GM04503 (cell line): ENCODE measurements at regions not wholly inside any gene's neighbourhood (a gene's known extent, or its start where the extent isn't known, plus 50 kb on each side); places are given as distances from the start of the nearest gene placed in this dataset.

Experiments
- DNase-seq: peaks from one replicate; pipeline ENCODE4 v3.0.0-alpha.2; 2012; ENCODE audit warnings: low read depth

DNA sequence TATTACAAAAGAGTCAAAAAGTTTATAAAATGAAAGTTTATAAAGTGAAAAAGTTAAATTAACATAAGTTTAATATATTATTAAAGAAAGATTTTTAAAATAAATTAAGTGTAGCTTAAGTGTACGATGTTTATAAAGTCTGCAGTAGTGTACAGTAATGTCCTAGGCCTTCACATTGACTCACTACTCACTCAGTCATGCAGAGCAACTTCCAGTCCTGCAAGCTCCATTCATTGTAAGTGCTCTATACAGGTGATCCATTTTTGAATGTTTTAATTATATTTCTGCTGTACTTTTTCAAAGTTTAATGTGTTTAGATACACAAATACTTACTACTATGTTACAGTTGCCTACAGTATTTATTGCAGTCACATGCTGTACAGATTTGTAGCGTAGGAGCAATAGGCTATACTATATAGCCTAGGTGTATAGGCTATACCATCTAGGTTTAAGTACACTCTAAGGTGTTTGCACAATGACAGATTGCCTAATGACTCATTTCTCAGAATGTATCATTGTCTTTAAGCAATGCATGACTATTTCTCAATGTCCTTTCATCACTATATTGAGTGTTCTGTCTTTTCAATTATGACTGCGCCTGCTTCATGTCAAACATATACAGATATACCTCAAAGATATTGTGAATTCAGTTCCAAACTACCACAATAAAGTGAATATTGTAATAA is 1110.3 kb upstream of the MAP3K7 start:
- no peak for DNase-seq

DNA sequence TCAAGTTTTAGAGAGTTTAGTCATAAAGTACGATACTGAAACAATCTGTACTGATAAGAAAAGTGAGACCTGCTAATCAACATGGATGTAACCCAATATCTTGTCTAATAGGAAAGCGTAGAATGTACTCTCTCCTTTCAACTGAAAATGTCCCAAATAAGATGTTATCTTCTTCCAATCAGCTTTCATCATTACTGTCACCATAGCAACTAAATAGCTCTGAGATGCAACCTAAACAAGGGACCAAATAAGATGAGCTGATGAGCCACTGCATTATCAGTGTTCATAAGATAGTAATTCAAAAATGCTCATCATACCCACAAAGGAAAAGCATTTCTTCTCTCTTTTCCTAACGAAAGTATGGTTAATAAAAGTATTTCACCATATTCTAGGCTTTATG is 1108.3 kb upstream of the MAP3K7 start:
- DNase-seq = no peak

DNA sequence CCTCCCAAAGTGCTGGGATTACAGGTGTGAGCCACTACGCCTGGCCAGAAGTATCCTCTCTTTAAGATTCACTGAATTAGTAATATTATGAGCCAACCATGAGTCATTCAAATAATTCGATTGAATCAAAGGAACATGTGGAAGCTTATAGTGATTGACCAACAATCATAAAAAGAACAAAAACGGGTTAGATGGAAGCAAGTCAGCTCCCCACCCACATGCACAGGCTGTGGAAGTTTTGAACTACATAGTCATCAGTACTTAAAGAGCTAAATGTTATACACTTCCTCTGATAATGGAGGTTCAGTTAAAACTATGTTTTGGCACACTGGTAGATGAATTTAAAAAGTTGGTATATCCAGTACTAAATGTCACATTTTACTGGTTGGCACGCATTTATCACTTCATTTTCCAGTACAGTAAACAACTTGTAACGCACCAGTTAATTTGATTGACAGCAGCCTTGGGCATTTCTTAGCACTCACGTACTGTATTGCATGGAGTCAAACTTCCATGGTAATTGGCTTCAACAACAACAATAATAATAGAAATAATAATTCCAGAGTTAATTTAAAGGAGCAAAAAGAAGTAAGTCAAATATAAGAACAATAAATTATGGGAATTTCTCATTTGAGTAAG is 1107.3 kb upstream of the MAP3K7 start:
- no peak for DNase-seq

DNA sequence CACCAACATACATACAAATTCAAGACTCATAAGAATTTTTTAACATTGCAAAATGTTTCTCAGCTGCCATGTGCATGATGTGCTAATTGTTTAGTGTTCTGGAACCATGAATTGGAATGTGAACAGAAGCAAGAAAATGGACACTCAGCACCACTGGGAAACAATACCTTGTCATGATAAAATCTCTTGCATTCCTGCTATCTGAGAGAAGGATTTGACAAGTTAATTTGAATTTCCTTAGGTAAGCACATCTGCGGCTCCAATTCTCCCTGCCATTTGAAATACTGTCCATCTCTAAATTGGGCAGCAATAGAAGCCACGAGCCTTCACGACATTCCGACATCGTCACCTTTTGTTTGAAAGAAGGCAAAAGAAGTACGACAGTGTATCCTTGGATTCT is 1104.6 kb upstream of the MAP3K7 start:
- DNase-seq = no peak

DNA sequence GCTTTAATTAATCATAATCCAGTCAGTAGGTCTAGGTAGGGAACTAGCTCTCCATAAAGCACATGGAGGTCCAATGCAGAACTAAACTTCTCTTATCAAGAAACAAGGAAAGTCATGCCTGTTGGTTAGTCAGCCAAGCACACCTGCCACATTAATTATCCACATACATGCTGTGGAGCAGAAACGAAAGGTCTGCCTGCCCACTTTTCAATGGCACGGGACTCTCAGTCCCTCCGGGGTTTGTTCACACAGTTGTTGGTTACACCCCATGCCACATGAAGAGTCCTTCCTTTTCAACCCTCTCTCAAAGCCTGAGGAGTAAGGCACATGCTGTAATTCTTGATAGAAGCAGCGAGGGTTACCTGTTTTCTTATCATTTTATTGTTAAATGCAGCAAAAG is 1096.4 kb upstream of the MAP3K7 start:
- DNase-seq = no peak

DNA sequence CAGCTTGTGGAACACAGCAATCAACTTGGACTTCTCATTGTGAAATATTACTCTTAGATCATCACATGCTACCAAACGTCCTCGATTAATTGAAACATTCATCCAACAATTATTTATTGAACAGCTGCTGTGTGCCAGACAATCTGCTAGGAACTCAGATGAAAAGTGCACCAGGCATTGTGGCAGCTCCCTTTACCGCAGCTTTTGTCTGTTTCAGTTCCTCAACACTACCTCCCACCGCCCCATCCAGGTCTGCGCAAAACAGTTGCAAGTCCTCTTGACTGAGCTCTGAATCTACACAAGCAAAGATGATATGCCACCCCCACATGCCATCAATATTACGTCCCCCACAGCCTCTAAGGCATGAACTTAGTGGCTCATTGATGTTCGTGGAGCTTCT is 1094.4 kb upstream of the MAP3K7 start:
- DNase-seq = no peak

DNA sequence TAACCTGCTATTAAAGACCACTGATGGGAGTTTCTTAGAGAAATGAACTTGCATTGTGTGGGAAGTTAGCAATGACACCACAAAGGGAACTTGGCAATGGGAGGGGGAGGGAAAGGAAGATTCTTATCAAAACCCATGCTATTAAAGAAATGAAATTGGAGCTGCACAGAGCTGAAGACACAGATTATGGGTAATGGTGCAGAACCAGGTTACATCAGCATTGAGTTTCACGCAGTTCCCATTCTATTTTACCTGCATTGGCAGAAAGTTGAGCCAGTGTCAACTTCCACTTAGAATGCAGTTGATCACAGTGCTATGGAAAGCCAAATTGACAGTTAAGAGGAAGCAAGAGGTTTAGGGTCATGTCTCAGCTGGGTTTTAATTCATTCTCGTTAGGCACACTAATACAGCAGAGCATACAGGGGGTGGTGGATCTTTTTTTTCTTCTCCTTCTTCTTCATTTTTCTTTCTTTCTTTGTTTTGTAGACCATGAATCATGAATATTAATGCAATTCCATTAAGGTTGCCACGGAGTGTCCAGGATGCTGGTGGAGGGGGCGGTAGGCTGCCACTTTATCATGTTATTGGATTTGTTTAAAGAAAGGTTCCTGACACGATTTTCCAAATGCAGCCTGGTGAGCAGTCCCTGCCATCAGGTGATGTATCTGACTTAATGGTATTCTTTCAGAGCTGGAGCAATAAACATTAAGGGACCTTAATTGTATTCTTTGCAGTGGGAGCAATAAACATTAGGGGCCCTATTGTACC is 1092.0 kb upstream of the MAP3K7 start:
- DNase-seq = no peak

DNA sequence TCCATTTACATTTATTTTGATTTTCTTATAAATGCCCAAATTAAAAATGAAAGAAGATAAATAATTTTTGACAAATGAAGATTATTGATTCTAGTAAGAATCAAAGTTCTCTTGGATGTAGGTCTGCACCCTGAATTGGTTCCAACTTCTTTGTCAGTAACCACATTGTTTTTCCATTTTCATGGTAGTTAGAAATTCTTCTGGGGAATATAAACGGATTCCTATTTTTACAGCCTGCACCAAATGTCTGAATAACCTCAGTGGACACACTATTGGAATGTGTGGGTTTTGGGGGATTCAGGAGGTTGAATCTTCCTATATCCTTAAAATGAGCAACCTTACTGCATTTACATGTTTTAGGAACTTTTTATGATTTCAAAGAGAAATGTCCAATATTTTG is 1085.3 kb upstream of the MAP3K7 start:
- DNase-seq = no peak

DNA sequence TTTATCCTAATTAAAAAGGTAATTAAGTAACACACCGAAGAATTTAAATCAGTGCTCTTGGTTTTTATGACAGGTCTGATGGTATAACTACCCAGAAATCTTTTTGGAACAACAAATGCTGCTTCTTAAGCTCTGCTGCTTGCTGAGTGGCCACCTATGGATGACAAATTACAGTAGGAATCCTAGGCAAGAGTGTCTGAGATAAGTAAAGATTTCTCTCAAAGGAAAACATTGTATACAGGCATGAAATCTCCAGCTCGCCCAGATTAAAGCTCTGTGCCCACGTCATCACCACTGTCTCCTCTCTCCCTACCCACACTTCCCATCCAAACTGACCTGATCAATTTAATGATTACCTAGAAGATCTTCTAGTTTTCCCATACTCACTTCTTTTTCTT is 1083.0 kb upstream of the MAP3K7 start:
- DNase-seq = no peak

DNA sequence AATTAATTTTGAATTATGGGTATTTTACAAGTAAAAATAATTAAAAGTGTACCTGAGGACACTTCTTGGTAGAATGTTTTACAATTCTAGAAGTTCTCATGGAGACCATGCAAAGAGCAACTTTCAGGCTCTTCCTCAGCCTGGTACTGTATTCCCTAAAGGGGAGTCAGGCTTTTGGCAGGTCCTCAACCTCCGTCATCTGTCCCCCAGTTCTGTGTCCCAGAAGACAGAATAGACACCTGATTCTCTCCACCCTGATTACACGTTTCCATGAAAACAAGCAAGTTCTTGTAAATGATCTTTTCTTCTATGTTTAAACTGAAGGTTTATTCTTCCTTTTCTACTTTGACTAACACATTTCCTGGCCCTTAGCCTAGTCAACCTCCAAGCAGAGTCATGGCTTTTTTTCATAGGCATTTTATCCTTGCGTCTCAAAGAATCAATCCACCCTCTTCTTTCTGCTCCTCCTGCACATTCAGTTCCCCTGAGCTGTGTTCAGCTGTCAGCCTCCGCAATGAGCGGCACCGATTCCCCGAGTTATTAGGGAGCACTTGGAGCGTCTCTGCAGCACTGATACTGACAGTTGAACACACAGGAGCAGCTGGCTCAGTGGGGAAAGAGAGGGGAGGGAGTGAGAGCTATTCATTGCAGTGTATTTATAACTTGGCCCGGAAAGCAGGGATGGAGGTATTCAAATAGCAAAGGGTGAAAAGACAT is 1082.4 kb upstream of the MAP3K7 start:
- no peak for DNase-seq

DNA sequence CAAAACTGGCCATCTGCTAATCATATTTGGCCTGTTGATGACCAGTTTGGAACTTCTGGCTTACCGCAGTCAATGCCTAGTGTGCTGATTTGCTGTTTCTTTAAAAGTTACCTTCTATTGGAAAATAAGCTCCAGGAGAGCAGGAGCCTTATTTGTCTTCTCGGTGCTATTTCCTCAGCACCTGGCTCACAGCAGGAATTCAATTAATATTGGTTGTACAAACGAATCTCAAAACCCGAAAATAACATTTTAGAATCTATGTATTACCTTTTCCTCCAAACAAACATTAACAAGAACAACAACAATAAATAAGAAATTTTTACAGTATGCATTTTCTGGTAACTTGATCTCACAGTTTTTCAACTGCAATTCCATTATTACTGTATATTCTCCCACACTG is 1080.7 kb upstream of the MAP3K7 start:
- no peak for DNase-seq

DNA sequence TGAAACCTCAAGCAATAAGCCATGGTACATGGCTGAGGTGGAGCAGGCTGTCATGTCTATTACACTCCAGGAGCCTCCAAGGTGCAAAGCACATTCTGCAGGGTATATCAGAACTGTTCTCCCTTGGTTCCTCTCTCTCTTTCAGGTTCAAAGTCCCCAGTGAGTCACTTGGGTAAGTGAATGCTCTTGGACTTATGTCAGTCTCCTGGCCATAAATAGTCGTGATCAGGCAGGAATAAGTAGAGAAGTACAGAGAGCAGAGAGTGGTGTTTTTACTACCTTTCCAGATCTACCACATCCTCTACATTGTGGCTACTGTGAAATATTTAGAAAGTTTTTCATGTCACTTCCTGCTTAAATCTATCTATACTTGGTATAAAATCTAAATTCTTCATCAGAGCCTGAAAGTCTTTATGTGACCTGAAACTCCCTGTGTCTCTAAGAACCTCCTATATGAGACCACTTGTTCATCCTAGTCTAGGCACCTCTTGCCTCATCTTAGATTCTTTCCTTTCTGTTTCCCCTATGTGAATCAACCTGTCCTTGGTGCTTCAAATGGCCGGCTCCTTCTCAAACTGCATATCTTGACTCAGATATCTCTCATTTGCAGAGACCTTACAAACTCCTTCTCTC is 1077.6 kb upstream of the MAP3K7 start:
- DNase-seq = no peak

DNA sequence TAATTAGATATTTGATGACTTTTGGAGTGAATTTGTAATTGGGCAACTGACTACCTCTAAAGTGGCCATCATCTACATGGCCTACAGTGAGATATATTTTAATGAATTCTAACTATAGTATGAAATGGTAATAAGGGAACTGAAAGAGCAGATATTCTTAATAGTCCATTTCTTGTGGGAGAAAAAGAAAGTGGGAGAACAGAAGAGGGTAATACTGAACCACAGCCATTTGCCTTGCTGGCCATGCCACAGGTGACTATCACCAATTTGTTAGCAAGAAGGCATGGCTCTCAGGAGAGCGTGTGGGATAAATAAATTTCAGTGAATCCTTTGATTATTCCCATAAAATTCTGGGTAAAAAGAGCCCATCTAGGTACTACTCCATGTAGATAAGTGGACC is 1074.0 kb upstream of the MAP3K7 start:
- no peak for DNase-seq

DNA sequence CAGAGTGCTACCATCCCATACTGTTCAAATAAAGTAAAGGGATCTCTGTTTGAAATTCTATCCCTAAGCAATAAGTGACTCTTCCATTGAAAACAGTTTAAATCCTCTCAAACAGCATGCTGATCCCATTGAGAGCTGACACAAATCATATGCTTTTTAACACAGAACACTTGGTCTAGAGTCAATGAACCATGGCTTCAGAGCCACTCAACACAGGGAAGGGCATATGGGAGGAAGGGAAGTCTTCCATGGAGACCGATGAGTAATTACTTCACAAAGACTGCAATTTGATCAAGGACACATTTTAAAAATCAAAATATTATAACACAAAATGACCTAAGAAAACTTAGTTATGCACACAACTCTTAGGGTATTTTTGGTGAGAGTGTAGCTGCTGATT is 1073.0 kb upstream of the MAP3K7 start:
- no peak for DNase-seq

DNA sequence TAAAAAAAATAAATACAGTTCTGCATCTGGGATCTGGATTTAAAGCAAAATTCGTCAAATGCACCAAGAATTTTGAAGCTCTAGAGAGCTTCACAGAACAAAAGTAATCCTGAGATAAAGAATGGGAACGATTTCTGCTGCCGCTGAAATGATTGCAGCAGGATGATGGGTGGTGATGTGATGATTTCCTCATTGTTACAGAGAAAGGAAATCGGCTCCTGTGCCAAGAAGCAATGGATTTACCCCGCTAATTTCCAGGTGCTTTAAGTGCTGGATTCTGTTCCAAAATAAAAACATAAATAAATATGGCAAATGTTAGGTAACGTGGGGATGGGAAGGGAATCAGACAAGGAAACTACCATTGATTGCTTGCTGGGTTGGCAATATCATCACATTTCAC is 1067.9 kb upstream of the MAP3K7 start:
- no peak for DNase-seq

DNA sequence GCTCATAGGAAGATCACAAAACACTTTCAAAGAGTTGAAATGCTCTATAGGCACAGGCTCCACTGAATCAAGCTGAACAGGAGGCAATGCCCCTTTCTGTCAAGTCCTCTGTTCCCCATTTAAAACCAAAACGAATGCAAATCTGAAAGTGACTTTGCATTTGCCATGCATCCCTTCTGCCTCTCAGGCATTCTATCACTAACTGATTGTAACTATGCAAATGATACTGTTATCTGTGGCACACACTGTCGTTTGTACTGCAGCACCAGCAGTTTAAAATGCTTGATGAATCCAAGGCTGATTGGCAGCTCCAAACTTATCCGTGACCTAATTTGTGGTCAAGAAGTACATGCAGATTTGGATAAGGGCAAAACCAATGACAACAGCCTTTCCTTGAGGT is 1067.5 kb upstream of the MAP3K7 start:
- DNase-seq = no peak

DNA sequence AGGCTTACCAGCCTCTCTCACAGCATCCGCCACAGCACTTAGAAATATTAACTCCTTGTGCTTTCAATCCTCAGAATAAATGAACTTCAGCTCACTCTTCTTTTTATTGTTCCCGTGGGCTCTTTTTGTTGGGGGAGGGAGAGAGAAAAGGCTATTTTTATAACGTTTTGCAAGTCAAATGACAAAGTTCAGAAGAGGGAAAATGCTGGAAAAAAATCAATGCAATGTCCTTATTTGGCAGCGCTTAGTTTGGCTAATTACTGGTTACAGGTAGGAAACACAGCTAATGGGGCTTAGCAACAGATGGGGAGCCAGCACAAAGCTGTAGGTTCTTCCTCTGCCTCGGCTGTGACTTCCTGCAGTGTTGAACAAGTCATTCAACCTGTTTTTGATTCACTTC is 1067.0 kb upstream of the MAP3K7 start:
- DNase-seq = no peak

DNA sequence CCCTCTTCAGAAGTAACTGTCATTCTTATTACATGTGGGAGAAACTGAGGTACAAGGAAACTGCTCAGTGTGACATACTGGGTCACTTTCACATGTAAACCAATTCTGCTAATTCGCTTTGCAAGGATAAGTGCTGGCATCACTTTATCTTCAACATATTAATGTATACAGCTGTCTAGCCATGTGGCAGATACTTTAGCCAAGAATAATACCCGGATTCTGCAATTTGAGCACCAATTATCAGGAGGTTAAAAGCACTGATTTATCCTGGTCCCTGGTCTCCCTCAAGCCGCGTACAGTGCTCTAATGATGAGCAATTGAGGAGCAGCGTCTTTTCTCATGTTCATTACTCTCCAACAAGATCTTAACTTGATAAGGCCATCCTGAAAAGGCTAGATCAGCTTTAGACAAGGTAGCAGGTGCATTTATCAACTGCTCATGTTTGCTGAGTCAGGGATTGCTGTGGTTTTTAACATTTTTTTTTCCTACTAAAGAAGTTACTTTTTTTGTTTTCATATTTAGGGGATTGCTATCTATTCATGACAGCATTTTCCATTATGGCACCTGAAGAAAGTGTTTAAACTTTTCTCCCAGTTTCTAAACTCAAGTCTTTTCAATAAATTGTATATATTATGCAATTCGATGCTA is 1066.3 kb upstream of the MAP3K7 start:
- DNase-seq = no peak

DNA sequence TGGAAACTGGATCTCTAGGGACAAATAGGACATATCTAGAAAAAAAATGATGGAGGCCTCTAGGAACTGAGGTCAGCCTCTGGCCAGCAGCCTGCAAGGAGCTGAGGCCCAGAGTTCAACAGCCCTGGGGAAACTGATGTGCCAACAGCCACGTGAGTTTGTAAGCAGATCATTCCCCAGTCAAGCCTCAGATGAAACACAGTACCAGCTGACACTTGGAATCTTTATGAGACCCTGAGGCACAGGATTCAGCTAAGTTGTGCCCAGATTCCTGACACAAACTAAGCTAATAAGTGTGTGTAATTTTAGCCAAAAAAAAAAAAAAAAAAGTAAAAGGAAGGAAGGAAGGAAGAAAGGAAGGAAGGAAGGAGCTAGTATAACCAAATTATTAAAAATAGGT is 1059.8 kb upstream of the MAP3K7 start:
- DNase-seq = no peak

DNA sequence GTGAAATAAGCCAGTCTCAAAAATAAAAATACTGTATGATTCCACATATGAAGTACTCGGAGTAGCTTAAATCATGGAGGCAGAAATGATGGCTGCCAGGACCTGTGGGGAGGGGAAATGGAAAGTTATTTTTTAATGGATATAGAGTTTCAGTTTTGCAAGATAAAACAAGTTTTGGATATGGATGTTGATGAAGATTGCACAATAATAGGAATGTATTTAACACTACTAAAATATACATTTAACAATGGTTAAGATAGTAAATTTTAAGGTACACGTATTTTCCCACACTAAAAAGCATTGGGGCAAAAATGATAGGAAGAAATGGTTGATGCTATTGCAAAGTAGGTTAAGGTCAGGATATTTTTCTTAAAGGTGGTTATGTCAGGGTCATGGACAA is 1058.9 kb upstream of the MAP3K7 start:
- no peak for DNase-seq

DNA sequence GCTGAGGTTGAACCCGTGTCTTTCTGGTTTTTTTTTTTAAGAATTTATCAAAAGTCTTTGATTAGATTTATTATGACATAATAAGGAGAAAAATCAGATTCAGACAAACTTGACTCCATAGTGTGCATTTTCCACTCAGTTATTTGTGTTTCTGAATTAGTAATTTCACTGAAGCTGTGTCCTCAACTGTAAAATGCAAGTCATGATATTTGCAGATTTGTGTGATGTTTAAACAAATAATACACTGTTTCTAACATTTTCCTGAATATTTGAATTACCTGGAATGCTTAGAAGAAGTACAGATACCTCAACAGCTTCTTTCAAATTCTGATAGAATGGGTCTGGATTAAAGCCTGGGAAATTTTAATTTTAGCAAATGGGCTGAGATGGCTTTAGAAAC is 1050.3 kb upstream of the MAP3K7 start:
- no peak for DNase-seq

DNA sequence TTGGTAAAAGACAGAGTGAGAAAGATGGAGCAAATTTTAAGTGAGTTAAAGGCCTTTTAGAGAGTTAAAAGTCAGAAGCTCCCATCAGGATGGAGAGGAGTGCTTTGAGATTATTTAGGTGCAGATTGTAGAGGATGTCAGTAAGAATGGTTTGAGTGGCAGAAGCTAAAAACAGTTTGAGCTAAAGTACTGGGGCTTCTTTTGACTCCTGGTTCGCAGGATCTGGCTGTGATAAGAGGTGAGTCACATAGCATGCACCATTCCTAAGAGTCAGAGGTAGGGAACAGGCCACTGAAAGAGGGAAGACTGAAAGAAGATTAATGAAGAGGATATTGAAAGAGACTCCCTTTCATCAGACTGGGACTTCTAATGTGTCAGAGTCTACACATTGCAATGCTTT is 1047.9 kb upstream of the MAP3K7 start:
- no peak for DNase-seq
